ENCODE measurements at regions not wholly inside any gene's neighbourhood (a gene's known extent, or its start where the extent isn't known, plus 50 kb on each side); places are given as distances from the start of the nearest gene placed in this dataset.

DNA sequence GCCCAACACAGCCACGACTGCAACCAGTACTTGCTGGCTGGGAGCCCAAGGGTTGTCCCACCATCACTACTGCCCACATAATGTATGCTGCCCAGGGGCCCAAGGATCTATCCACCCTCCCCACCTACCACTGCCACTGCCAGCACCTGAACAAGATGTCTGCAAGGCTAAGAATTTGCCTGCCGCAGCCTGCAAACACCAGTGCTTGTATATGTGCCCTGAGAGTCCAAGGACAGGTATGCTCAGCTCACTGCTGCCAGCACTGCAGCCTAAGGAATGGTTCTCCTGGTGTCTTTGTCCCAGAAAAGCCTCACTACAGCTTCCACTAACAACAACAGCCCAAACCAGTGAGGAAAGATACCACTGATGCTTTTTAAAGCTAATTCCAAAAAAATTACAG is 1174.0 kb downstream of the SORCS1 start:
- H3K27me3 ChIP-seq (ENCODE audit: control insufficient read depth, low read length) = no peaks in the 10 kb centered on the region

DNA sequence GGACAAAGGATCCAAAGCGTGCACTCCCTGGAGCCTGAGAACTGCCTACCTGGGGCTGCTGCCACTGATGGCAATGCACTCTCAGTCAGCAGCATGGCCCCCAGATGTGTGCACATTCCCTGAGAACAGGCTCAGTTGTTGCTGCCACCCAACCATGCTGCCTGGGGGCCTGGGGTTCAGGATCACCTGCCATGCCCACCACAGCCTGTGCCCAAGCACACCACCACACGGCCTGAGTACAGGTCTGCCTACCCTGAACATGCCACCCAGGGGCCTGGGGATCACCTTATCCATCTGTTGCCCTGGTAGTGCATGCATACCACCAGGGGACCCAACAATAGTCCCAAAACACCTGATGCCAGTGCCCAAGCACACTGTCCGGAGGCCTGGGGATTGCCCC is 1174.5 kb downstream of the SORCS1 start:
- H3K4me1 ChIP-seq (ENCODE audit: control insufficient read depth, low read length) = no peaks in the 10 kb centered on the region
- no peak overlapping the region for H3K27ac ChIP-seq (ENCODE audit: low read depth, low read length)
- H3K79me2 ChIP-seq (ENCODE audit: control insufficient read depth, low read length) = no peaks in the 10 kb centered on the region
- no peaks in the 10 kb centered on the region for H3K27me3 ChIP-seq (ENCODE audit: control insufficient read depth, low read length)
- no peak overlapping the region for H3K4me2 ChIP-seq (ENCODE audit: low read length)
- no peak for TF ChIP-seq EZH2phosphoT487 (IDR thresholded peaks at IDR 0.05; ENCODE audit: borderline replicate concordance, low read length)
- no peak for TF ChIP-seq CTCF (IDR thresholded peaks at IDR 0.05; ENCODE audit: low read depth, low read length, poor library complexity, severe bottlenecking)
- H3K36me3 ChIP-seq (ENCODE audit: control insufficient read depth, low read length) = no peaks in the 10 kb centered on the region
- no peak overlapping the region for H3K4me3 ChIP-seq (ENCODE audit: low read length)
- no peaks in the 10 kb centered on the region for H3K9me3 ChIP-seq (ENCODE audit: control insufficient read depth, insufficient read depth, low read length)
- no peaks in the 10 kb centered on the region for H3F3A ChIP-seq (ENCODE audit: control insufficient read depth, insufficient read depth)
- no peaks in the 10 kb centered on the region for H4K20me1 ChIP-seq (ENCODE audit: control insufficient read depth, insufficient read depth, low read depth, low read length)
- H3K9me2 ChIP-seq (replicated peaks; ENCODE audit: control insufficient read depth, low read length) = no peaks in the 10 kb centered on the region

More for the DNA sequence above, 1174.0 kb downstream of the SORCS1 start:
- H4K20me1 ChIP-seq (ENCODE audit: control insufficient read depth, insufficient read depth, low read depth, low read length) = no peaks in the 10 kb centered on the region
- H3K9me3 ChIP-seq (ENCODE audit: control insufficient read depth, insufficient read depth, low read length) = no peaks in the 10 kb centered on the region
- no peak overlapping the region for H3K4me2 ChIP-seq (ENCODE audit: low read length)
- H3K9me2 ChIP-seq (replicated peaks; ENCODE audit: control insufficient read depth, low read length) = no peaks in the 10 kb centered on the region
- H3K4me1 ChIP-seq (ENCODE audit: control insufficient read depth, low read length) = no peaks in the 10 kb centered on the region
- TF ChIP-seq EZH2phosphoT487 (IDR thresholded peaks at IDR 0.05; ENCODE audit: borderline replicate concordance, low read length) = no peak
- TF ChIP-seq CTCF (IDR thresholded peaks at IDR 0.05; ENCODE audit: low read depth, low read length, poor library complexity, severe bottlenecking) = no peak
- H3K79me2 ChIP-seq (ENCODE audit: control insufficient read depth, low read length) = no peaks in the 10 kb centered on the region
- H3K27ac ChIP-seq (ENCODE audit: low read depth, low read length) = no peak overlapping the region
- H3F3A ChIP-seq (ENCODE audit: control insufficient read depth, insufficient read depth) = no peaks in the 10 kb centered on the region
- no peaks in the 10 kb centered on the region for H3K36me3 ChIP-seq (ENCODE audit: control insufficient read depth, low read length)
- H3K4me3 ChIP-seq (ENCODE audit: low read length) = no peak overlapping the region

DNA sequence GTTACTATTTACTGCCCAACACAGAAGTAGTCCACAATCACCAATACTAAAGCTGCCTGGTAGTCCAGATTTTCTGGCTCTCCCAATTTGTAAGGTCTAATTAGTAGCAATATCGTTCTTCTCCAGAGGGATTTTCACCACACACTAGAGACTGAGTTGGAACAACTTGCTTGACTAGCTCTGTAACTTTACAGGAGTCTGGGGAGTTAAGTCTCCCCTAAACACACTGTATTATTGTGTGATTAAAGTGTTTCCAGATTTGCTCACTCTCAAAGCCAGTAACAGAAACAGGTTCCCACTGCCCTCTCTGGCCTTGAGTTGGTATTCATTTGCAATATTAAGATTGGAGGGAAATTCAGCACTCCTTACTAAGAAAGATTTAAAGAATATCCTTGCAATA is 1175.7 kb downstream of the SORCS1 start:
- Histone ChIP-seq H3K4me2 (ENCODE audit: low read length) (no peak overlapping the region), H3K27me3 (ENCODE audit: control insufficient read depth, low read length) (no peaks in the 10 kb centered on the region), H3K9me2 (replicated peaks; ENCODE audit: control insufficient read depth, low read length) (no peaks in the 10 kb centered on the region), H3K79me2 (ENCODE audit: control insufficient read depth, low read length) (no peaks in the 10 kb centered on the region), H3K9me3 (ENCODE audit: control insufficient read depth, insufficient read depth, low read length) (no peaks in the 10 kb centered on the region), H3K4me1 (ENCODE audit: control insufficient read depth, low read length) (no peaks in the 10 kb centered on the region), H3K36me3 (ENCODE audit: control insufficient read depth, low read length) (no peaks in the 10 kb centered on the region), H3K27ac (ENCODE audit: low read depth, low read length) (no peak overlapping the region), H3F3A (ENCODE audit: control insufficient read depth, insufficient read depth) (no peaks in the 10 kb centered on the region), H3K4me3 (ENCODE audit: low read length) (no peak overlapping the region), H4K20me1 (ENCODE audit: control insufficient read depth, insufficient read depth, low read depth, low read length) (no peaks in the 10 kb centered on the region)
- no peak for TF ChIP-seq CTCF (IDR thresholded peaks at IDR 0.05; ENCODE audit: low read depth, low read length, poor library complexity, severe bottlenecking)
- TF ChIP-seq EZH2phosphoT487 (IDR thresholded peaks at IDR 0.05; ENCODE audit: borderline replicate concordance, low read length) = no peak
